ENCODE measurements at regions not wholly inside any gene's neighbourhood (a gene's known extent, or its start where the extent isn't known, plus 50 kb on each side); places are given as distances from the start of the nearest gene placed in this dataset.

- H4K5ac ChIP-seq (ENCODE audit: low read depth, low read length): no peak overlapping the region
- no peak overlapping the region for H3K23ac ChIP-seq (ENCODE audit: low read depth, low read length)
- no peak for ATAC-seq (ENCODE audit: low read depth)
- dilution Hi-C loops (cut with HindIII; ENCODE audit: low sequenced_read_pairs, unreplicated experiment) (no loop called here), intact Hi-C loops (cut with micrococcal nuclease) (no loop called here), in situ Hi-C loops (cut with MboI; ENCODE audit: low sequenced_read_pairs) (no loop called here)
- H3K56ac ChIP-seq (ENCODE audit: extremely low read depth, insufficient read depth, low read length): no peak overlapping the region
- no peak overlapping the region for H3K27ac ChIP-seq (ENCODE audit: insufficient read depth, low read length)
- no peak overlapping the region for H2AK5ac ChIP-seq (ENCODE audit: low read depth, low read length)
- H3K18ac ChIP-seq (ENCODE audit: low read depth, low read length): no peak overlapping the region
- no peaks in the 10 kb centered on the region for H3K27me3 ChIP-seq (ENCODE audit: control insufficient read depth, insufficient read depth, low read length)
- H2BK20ac ChIP-seq (ENCODE audit: low read depth, low read length): no peak overlapping the region
- H3K14ac ChIP-seq (replicated peaks; ENCODE audit: low read depth, low read length): no peak overlapping the region
- no peak for DNase-seq
- no peak overlapping the region for H3K4me2 ChIP-seq (ENCODE audit: low read depth, low read length)
- H4K8ac ChIP-seq (ENCODE audit: low read depth in 2 of 2, low read length in 2 of 2): no peak overlapping the region
- no peaks in the 10 kb centered on the region for H3K79me1 ChIP-seq (ENCODE audit: low read depth in 1 of 2, low read length in 2 of 2)
- BruUV-seq (replicated peaks): no TSS peak
- no peak overlapping the region for H2BK120ac ChIP-seq (ENCODE audit: low read depth, low read length)
- H3K4ac ChIP-seq (ENCODE audit: low read depth, low read length): no peak overlapping the region
- WGBS, 2 experiments (ENCODE audit: extremely low coverage in 2 of 2, insufficient read length in 1 of 2): no CpG with 5 or more reads among the region's 5 CpGs
- H3K9ac ChIP-seq (ENCODE audit: low read depth, low read length): no peak overlapping the region
- H4K20me1 ChIP-seq (ENCODE audit: insufficient read depth, low read length): no peaks in the 10 kb centered on the region
- no peak overlapping the region for H2AFZ ChIP-seq (replicated peaks; ENCODE audit: low read length, poor library complexity)
- H2AK9ac ChIP-seq (replicated peaks; ENCODE audit: low read depth, low read length, poor library complexity): no peak overlapping the region
- H3K4me1 ChIP-seq (ENCODE audit: control insufficient read depth, insufficient read depth, low read length): no peaks in the 10 kb centered on the region
- H3K4me3 ChIP-seq (ENCODE audit: insufficient read depth, low read depth, low read length): no peak overlapping the region
- CTCF ChIA-PET: no interaction called here
- POLR2A ChIA-PET (ENCODE audit: unreplicated experiment): no interaction called here
- H2BK5ac ChIP-seq (ENCODE audit: low read depth, low read length, poor library complexity, severe bottlenecking): no peak overlapping the region
- H4K91ac ChIP-seq (ENCODE audit: insufficient read depth, low read depth, low read length): no peak overlapping the region
- no peaks in the 10 kb centered on the region for H3K9me1 ChIP-seq (ENCODE audit: insufficient read depth, low read length)
- TF ChIP-seq MAZ (IDR thresholded peaks at IDR 0.05; ENCODE audit: borderline replicate concordance, low read depth, low read length): no peak
- TF ChIP-seq RFX5 (IDR thresholded peaks at IDR 0.05; ENCODE audit: low read depth, low read length): no peak
- no peak for TF ChIP-seq CEBPB (IDR thresholded peaks at IDR 0.05; ENCODE audit: low read depth, low read length)
- no peak for TF ChIP-seq RAD21 (IDR thresholded peaks at IDR 0.05; ENCODE audit: low read length)
- TF ChIP-seq CTCF (conservative IDR thresholded peaks at IDR 0.05; ENCODE audit: low read depth, low read length): no peak
- TF ChIP-seq POLR2A (IDR thresholded peaks at IDR 0.05; ENCODE audit: low read depth, low read length): no peak
- TF ChIP-seq RCOR1 (IDR thresholded peaks at IDR 0.05; ENCODE audit: insufficient replicate concordance, low read length): no peak
- TF ChIP-seq CHD1 (IDR thresholded peaks at IDR 0.05; ENCODE audit: low read depth, low read length): no peak
- no peak for TF ChIP-seq MAFK (IDR thresholded peaks at IDR 0.05; ENCODE audit: low read depth, low read length)
- TF ChIP-seq FOS (IDR thresholded peaks at IDR 0.05; ENCODE audit: low read depth, low read length): no peak
- no peak for TF ChIP-seq ELK1 (IDR thresholded peaks at IDR 0.05; ENCODE audit: borderline replicate concordance, low read depth, low read length)
- H3K36me3 ChIP-seq (ENCODE audit: control insufficient read depth, insufficient read depth, low read length): no peaks in the 10 kb centered on the region
- no peaks in the 10 kb centered on the region for H3K9me3 ChIP-seq (ENCODE audit: control insufficient read depth, insufficient read depth, low read length)
- H2BK15ac ChIP-seq (ENCODE audit: low read depth, low read length): no peak overlapping the region
Observed at GRCh38 chrX:18003876-18004275, 142.8 kb upstream of the RAI2 start.

All from IMR-90 (cell line).